Choroid plexus epithelial cell (primary cell): ENCODE measurements at regions not wholly inside any gene's neighbourhood (a gene's known extent, or its start where the extent isn't known, plus 50 kb on each side); places are given as distances from the start of the nearest gene placed in this dataset.
A peak's percentile ranks its signal among the peaks of the same experiment; 100 is the strongest.

Source experiments
- DNase-seq: peaks from one replicate; pipeline ENCODE4 v3.0.0-alpha.2; 2010; ENCODE audit warnings: low read depth
- H3K4me3 ChIP-seq: 2 replicates; pipeline ENCODE4 v1.5.1; 2011; ENCODE audit warnings: low read depth, mild to moderate bottlenecking, control low read depth, low read length, moderate library complexity
- TF ChIP-seq, protein P1 (sequence below): conservative IDR thresholded peaks from 2 replicates; pipeline ENCODE4 v1.5.1; 2011; ENCODE audit warnings: low read depth, mild to moderate bottlenecking, control low read depth, inconsistent platforms, low read length, moderate library complexity

DNA sequence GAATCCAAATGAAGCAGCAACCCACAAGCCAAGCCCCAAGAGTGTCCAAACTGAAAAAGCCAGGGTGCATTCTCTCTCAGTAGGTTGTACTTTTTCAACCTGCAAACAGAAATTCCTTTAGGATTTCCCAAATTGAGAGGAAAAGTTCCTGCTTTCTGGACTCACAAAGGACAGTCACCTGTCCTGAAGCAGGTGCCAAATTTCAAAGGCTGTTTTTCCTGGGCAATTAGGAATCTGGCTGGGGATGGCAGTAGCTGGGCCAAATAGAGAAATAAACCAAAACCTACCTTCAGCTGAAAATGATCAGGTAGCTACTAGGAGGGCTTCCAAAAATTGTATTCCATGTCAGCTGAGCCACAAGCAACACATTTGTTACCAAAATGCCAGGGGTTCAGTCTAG lies 83.1 kb upstream of the TP63 start:
- DNase-seq, result no peak
- no peak overlapping the region for H3K4me3 ChIP-seq
- TF ChIP-seq, protein P1, sequence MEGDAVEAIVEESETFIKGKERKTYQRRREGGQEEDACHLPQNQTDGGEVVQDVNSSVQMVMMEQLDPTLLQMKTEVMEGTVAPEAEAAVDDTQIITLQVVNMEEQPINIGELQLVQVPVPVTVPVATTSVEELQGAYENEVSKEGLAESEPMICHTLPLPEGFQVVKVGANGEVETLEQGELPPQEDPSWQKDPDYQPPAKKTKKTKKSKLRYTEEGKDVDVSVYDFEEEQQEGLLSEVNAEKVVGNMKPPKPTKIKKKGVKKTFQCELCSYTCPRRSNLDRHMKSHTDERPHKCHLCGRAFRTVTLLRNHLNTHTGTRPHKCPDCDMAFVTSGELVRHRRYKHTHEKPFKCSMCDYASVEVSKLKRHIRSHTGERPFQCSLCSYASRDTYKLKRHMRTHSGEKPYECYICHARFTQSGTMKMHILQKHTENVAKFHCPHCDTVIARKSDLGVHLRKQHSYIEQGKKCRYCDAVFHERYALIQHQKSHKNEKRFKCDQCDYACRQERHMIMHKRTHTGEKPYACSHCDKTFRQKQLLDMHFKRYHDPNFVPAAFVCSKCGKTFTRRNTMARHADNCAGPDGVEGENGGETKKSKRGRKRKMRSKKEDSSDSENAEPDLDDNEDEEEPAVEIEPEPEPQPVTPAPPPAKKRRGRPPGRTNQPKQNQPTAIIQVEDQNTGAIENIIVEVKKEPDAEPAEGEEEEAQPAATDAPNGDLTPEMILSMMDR, result no peak

DNA sequence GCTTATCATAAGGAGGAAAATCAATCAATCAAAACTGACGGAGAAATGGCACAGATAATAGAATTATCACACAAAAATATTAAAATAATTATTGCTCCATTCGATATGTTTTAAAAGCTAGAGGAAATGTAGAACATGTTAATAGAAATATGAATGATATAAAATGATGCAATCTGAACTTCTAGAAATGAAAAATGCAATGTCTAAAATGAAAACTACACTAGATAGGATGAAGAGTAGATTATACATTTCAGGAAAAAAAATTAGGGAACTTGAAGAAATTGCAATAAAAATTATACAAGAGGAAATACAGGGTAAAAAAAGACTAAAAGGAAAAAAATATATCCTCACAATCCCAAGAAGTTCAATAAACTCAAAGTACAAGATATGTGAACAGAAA lies 80.2 kb upstream of the TP63 start:
- no peak overlapping the region for H3K4me3 ChIP-seq
- TF ChIP-seq, protein P1, result no peak
- DNase-seq, result peak; percentile 3

DNA sequence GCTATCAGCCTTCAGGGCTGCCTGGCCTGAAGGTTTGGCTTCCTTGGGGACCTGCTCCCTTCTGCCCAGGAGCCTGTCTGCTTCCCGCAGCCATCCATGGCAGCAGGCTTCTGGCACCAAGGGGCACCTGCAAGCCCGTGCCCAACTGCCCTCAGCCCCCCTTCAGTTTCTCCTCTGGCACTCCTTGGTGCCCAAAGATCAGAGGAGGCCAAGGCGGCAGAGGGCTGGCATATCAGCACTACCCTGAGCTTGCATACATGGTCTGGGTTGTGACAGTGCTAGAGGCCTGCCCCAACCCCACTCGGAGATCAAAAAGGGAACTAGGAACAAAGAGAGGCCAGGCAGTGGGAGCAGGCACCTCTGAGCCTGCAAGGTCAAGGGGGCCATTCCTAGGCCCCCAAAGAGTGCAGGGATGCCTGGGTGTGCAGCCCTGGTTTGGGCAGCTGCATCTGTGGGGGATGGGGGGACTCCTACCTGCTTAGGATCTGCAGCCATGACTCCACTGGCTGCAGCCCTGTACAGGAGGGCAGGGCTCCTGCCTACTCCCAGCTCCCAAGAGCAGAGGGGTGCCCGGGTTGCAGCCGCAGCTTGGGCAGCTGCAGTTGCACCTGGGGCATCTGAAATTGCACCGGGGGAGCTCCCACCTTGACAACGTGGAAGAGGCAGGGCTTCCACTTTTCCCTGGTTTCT lies 76.2 kb upstream of the TP63 start:
- no peak overlapping the region for H3K4me3 ChIP-seq
- TF ChIP-seq, protein P1, result no peak
- no peak for DNase-seq

DNA sequence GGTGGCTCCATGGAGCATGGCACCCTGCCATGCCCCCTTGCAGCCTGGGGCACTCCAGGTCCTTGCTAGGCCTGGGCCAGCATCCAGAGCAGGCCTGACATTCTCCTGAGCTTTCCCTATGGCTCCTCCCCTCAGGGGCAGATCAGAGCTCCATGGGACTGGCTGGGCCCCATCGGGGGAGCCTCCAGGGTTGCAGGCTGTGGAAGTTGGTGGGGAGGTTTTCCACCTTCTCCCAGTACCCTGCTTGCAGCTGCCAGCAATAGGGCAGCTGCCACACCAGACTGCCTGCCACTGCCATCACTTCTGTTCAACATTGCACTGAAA lies 75.7 kb upstream of the TP63 start:
- no peak for DNase-seq
- TF ChIP-seq, protein P1, result no peak
- no peak overlapping the region for H3K4me3 ChIP-seq

DNA sequence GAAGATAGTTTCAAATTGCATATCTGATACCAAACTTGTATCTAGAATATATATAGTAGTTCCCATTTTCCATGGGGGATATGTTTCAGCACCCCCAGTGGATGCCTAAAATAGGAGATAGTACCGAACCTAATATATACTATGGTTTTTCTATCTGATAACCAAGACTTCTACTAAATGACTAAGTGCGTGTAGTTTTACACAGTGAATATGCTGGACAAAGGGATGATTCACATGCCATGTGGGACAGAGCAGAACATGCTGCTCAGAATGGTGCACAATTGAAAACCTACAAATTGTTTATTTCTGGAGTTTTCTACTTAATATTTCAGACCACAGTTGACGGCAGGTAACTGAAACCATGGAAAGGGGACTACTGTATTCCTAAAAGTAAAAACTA lies 73.4 kb upstream of the TP63 start:
- no peak for DNase-seq
- no peak overlapping the region for H3K4me3 ChIP-seq
- TF ChIP-seq, protein P1, result no peak

DNA sequence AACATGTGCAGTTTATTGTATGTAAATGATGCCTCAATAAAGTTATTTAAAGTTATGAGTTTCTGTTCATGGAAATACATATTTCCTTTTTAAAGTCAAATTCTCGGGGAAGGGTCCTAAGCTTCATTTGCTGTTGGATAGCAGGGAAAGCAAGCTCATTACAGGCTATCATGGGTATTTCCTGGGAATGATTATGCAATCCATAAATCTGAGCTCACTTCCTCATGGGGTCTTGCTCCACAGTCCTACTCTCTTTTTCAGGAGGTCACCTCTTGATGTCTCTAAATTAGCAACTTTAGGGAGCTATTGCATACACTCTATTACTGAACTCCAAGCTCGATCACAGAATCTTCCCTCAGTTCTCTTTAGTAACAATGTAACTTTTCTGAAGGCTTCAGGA lies 69.9 kb upstream of the TP63 start:
- TF ChIP-seq, protein P1, result no peak
- H3K4me3 ChIP-seq, result no peak overlapping the region
- no peak for DNase-seq

DNA sequence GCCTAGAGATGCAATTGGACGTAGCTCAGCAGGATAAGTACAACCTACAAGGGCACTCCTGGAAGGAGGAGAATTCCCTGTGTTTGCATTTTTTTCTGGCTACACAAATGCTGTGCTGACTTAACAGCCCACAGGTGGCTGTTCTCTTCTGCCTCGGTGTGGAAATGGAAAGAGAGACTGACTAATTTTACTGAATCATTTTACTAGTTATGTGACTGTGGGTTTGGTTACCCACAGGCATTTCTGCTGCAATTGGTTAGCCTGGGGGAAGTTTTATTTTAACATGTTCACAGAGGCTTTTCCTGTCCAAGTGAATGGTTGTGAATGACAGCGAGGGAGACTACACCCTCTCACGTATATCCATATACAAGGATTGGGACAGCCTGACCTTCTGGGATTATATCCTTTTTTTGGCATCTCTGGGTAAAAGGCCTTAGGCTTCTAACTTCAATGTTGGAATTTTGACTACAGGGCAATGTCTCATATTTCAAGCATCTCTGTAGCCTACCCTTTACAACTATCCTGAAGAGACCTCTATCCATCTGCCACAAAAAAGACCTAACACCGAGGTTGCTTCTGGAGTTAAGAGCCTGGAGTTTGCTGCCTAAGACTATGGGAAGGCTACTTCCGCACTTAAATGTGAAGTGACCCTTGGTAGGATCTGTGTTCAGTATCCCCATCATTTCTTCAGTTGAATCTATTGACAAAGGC lies 67.2 kb upstream of the TP63 start:
- peak; percentile 74 for DNase-seq
- TF ChIP-seq, protein P1, result no peak
- no peak overlapping the region for H3K4me3 ChIP-seq
